HG02970 (cell line): ENCODE measurements at regions not wholly inside any gene's neighbourhood (a gene's known extent, or its start where the extent isn't known, plus 50 kb on each side); places are given as distances from the start of the nearest gene placed in this dataset.

Source experiments
- ATAC-seq: cut with Tn5 transposase; IDR thresholded peaks from one replicate; pipeline ENCODE4 v1.9.1; 2021; ENCODE audit warnings: mild to moderate bottlenecking, moderate library complexity, moderate number of reproducible peaks; ENCODE audit not compliant: unreplicated experiment, low FRiP score

- no peak for ATAC-seq
Measured at GRCh38 chr9:118967901-118968300, 401.3 kb downstream of the BRINP1 start.

- no peak for ATAC-seq
Measured at GRCh38 chr9:118975736-118976135, 393.5 kb downstream of the BRINP1 start.

- no peak for ATAC-seq
Measured at GRCh38 chr9:118976160-118976559, 393.1 kb downstream of the BRINP1 start.

- ATAC-seq, result no peak
Measured at GRCh38 chr9:118984607-118985006, 384.6 kb downstream of the BRINP1 start.

GRCh38 chr9:118985851-118986250 lies 383.4 kb downstream of the BRINP1 start:
- no peak for ATAC-seq

GRCh38 chr9:118987167-118987566 lies 382.1 kb downstream of the BRINP1 start:
- no peak for ATAC-seq

GRCh38 chr9:118990949-118991348 lies 378.3 kb downstream of the BRINP1 start:
- no peak for ATAC-seq

GRCh38 chr9:118991366-118992285 lies 377.6 kb downstream of the BRINP1 start:
- no peak for ATAC-seq

GRCh38 chr9:118992813-118993794 lies 376.1 kb downstream of the BRINP1 start:
- no peak for ATAC-seq

- ATAC-seq, result no peak
Measured at GRCh38 chr9:118993965-118994364, 375.3 kb downstream of the BRINP1 start.

GRCh38 chr9:119002491-119002890 lies 366.7 kb downstream of the BRINP1 start:
- ATAC-seq, result no peak

- no peak for ATAC-seq
Measured at GRCh38 chr9:119003201-119003611, 366.0 kb downstream of the BRINP1 start.

GRCh38 chr9:119003882-119004617 lies 365.2 kb downstream of the BRINP1 start:
- no peak for ATAC-seq

GRCh38 chr9:119004618-119004990 lies 364.6 kb downstream of the BRINP1 start:
- ATAC-seq, result no peak

- no peak for ATAC-seq
Measured at GRCh38 chr9:119005162-119005561, 364.1 kb downstream of the BRINP1 start.

- ATAC-seq, result no peak
Measured at GRCh38 chr9:119009249-119009648, 360.0 kb downstream of the BRINP1 start.

GRCh38 chr9:119020284-119020683 lies 349.0 kb downstream of the BRINP1 start:
- ATAC-seq, result no peak

- no peak for ATAC-seq
Measured at GRCh38 chr9:119020730-119021333, 348.4 kb downstream of the BRINP1 start.

- ATAC-seq, result no peak
Measured at GRCh38 chr9:119026120-119026519, 343.1 kb downstream of the BRINP1 start.
